ENCODE measurements at regions not wholly inside any gene's neighbourhood (a gene's known extent, or its start where the extent isn't known, plus 50 kb on each side); places are given as distances from the start of the nearest gene placed in this dataset.

GRCh38 chr1:189530162-189530561 is 947.5 kb downstream of the BRINP3 start:
- 67 to 79% methylated on average over 5 of the region's 5 CpGs for WGBS, 2 donors
- H3K9me3 ChIP-seq (ENCODE audit: control insufficient read depth in 4 of 4, insufficient read depth in 3 of 4, low read length in 3 of 4): no peaks in the 10 kb centered on the region
- H3K4me3 ChIP-seq: no peak overlapping the region
- no peak overlapping the region for H3K27ac ChIP-seq (ENCODE audit: low read depth in 1 of 2, low read length in 1 of 2)
- TF ChIP-seq CTCF (IDR thresholded peaks at IDR 0.05; ENCODE audit: control extremely low read depth, extremely low read depth): no peak
- H3K36me3 ChIP-seq (ENCODE audit: control insufficient read depth in 4 of 4, insufficient read depth in 4 of 4, low read length in 4 of 4): no peaks in the 10 kb centered on the region
- no peak for DNase-seq
- H3K9ac ChIP-seq (ENCODE audit: insufficient read depth in 1 of 2, low read length in 2 of 2): no peak overlapping the region
- no peak for ATAC-seq (ENCODE audit: insufficient read depth, low FRiP score)
- peaks cover 0 to 8% (median 0%) of the 10 kb centered on the region in 5 donors for H3K4me1 ChIP-seq (ENCODE audit: control insufficient read depth in 5 of 5, insufficient read depth in 5 of 5, low read length in 5 of 5)
- H3K27me3 ChIP-seq (ENCODE audit: control insufficient read depth in 3 of 3, insufficient read depth in 3 of 3, low read length in 2 of 3): no peaks in the 10 kb centered on the region

GRCh38 chr1:189538271-189538670 is 939.4 kb downstream of the BRINP3 start:
- TF ChIP-seq CTCF (IDR thresholded peaks at IDR 0.05; ENCODE audit: control extremely low read depth, extremely low read depth): no peak
- Histone ChIP-seq H3K27ac (ENCODE audit: low read depth in 1 of 2, low read length in 1 of 2) (no peak overlapping the region), H3K9me3 (ENCODE audit: control insufficient read depth in 4 of 4, insufficient read depth in 3 of 4, low read length in 3 of 4) (no peaks in the 10 kb centered on the region), H3K4me3 (no peak overlapping the region), H3K36me3 (ENCODE audit: control insufficient read depth in 4 of 4, insufficient read depth in 4 of 4, low read length in 4 of 4) (no peaks in the 10 kb centered on the region), H3K9ac (ENCODE audit: insufficient read depth in 1 of 2, low read length in 2 of 2) (no peak overlapping the region), H3K27me3 (ENCODE audit: control insufficient read depth in 3 of 3, insufficient read depth in 3 of 3, low read length in 2 of 3) (no peaks in the 10 kb centered on the region), H3K4me1 (ENCODE audit: control insufficient read depth in 5 of 5, insufficient read depth in 5 of 5, low read length in 5 of 5) (no peaks in the 10 kb centered on the region)
- ATAC-seq (ENCODE audit: insufficient read depth, low FRiP score) (no peak), DNase-seq (no peak)
- 57 to 59% methylated on average over 2 of the region's 2 CpGs for WGBS, 2 donors

- Histone ChIP-seq H3K4me1 (ENCODE audit: control insufficient read depth in 5 of 5, insufficient read depth in 5 of 5, low read length in 5 of 5) (peaks cover 0 to 12% (median 0%) of the 10 kb centered on the region in 5 donors), H3K27ac (ENCODE audit: low read depth in 1 of 2, low read length in 1 of 2) (no peak overlapping the region), H3K9me3 (ENCODE audit: control insufficient read depth in 4 of 4, insufficient read depth in 3 of 4, low read length in 3 of 4) (no peaks in the 10 kb centered on the region), H3K9ac (ENCODE audit: insufficient read depth in 1 of 2, low read length in 2 of 2) (no peak overlapping the region), H3K27me3 (ENCODE audit: control insufficient read depth in 3 of 3, insufficient read depth in 3 of 3, low read length in 2 of 3) (no peaks in the 10 kb centered on the region), H3K4me3 (no peak overlapping the region), H3K36me3 (ENCODE audit: control insufficient read depth in 4 of 4, insufficient read depth in 4 of 4, low read length in 4 of 4) (no peaks in the 10 kb centered on the region)
- ATAC-seq (ENCODE audit: insufficient read depth, low FRiP score): no peak
- TF ChIP-seq CTCF (IDR thresholded peaks at IDR 0.05; ENCODE audit: control extremely low read depth, extremely low read depth): no peak
- peak in 2 of 3 donors; percentile 77 to 80 for DNase-seq
These were observed 927.2 kb downstream of the BRINP3 start for GRCh38 chr1:189550498-189550897.

GRCh38 chr1:189563784-189564183 is 913.9 kb downstream of the BRINP3 start:
- Histone ChIP-seq H3K4me1 (ENCODE audit: control insufficient read depth in 5 of 5, insufficient read depth in 5 of 5, low read length in 5 of 5) (no peaks in the 10 kb centered on the region), H3K36me3 (ENCODE audit: control insufficient read depth in 4 of 4, insufficient read depth in 4 of 4, low read length in 4 of 4) (no peaks in the 10 kb centered on the region), H3K27ac (ENCODE audit: low read depth in 1 of 2, low read length in 1 of 2) (no peak overlapping the region), H3K27me3 (ENCODE audit: control insufficient read depth in 3 of 3, insufficient read depth in 3 of 3, low read length in 2 of 3) (no peaks in the 10 kb centered on the region), H3K9ac (ENCODE audit: insufficient read depth in 1 of 2, low read length in 2 of 2) (no peak overlapping the region), H3K9me3 (ENCODE audit: control insufficient read depth in 4 of 4, insufficient read depth in 3 of 4, low read length in 3 of 4) (no peaks in the 10 kb centered on the region), H3K4me3 (no peak overlapping the region)
- ATAC-seq (ENCODE audit: insufficient read depth, low FRiP score) (no peak), DNase-seq (no peak)
- TF ChIP-seq CTCF (IDR thresholded peaks at IDR 0.05; ENCODE audit: control extremely low read depth, extremely low read depth): no peak
- WGBS, 2 donors: 89 to 91% methylated on average over 4 of the region's 4 CpGs
